ENCODE measurements at regions not wholly inside any gene's neighbourhood (a gene's known extent, or its start where the extent isn't known, plus 50 kb on each side); places are given as distances from the start of the nearest gene placed in this dataset.

GRCh38 chr2:52879561-52879960 is 888.0 kb upstream of the CHAC2 start:
- no peak for TF ChIP-seq CTCF (optimal IDR thresholded peaks at IDR 0.05 in 1 of 3, IDR thresholded peaks at IDR 0.05 in 1 of 3, conservative IDR thresholded peaks at IDR 0.05 in 1 of 3; ENCODE audit: extremely low read depth in 1 of 3, insufficient read depth in 2 of 3, low read length in 3 of 3)
- TF ChIP-seq EZH2 (IDR thresholded peaks at IDR 0.05; ENCODE audit: low read length) = no peak
